PFSK-1 (cell line): ENCODE measurements at regions not wholly inside any gene's neighbourhood (a gene's known extent, or its start where the extent isn't known, plus 50 kb on each side); places are given as distances from the start of the nearest gene placed in this dataset.

Source experiments
- FOXP2 ChIP-seq: optimal IDR thresholded peaks from 2 replicates; pipeline ENCODE3; 2011; ENCODE audit warnings: borderline replicate concordance, control low read depth, inconsistent platforms; ENCODE audit not compliant: insufficient read depth; ENCODE audit errors: extremely low read length, extremely low read depth
- POLR2AphosphoS5 ChIP-seq: IDR thresholded peaks from 2 replicates; pipeline ENCODE4 v1.6.1; 2012; ENCODE audit warnings: low read depth, mild to moderate bottlenecking, control low read depth, low read length, moderate library complexity
- SIN3A ChIP-seq: IDR thresholded peaks from 2 replicates; pipeline ENCODE4 v1.6.1; 2012; ENCODE audit warnings: mild to moderate bottlenecking, low read length, moderate library complexity, borderline replicate concordance; ENCODE audit not compliant: insufficient read depth
- TAF1 ChIP-seq: IDR thresholded peaks from 2 replicates; pipeline ENCODE4 v1.6.1; 2012; ENCODE audit warnings: low read length, control low read depth, borderline replicate concordance; ENCODE audit not compliant: insufficient read depth
- TF ChIP-seq, protein P1 (sequence below), 2 experiments: IDR thresholded peaks; 2 replicates each; pipeline versions ENCODE4 v1.6.1 to v1.8.0; 2011 to 2012; ENCODE audit warnings: low read depth in 2 of 2, low read length in 2 of 2, control low read depth in 1 of 2, inconsistent platforms in 1 of 2, mild to moderate bottlenecking in 1 of 2, moderate library complexity in 1 of 2; ENCODE audit not compliant: insufficient read depth in 1 of 2

DNA sequence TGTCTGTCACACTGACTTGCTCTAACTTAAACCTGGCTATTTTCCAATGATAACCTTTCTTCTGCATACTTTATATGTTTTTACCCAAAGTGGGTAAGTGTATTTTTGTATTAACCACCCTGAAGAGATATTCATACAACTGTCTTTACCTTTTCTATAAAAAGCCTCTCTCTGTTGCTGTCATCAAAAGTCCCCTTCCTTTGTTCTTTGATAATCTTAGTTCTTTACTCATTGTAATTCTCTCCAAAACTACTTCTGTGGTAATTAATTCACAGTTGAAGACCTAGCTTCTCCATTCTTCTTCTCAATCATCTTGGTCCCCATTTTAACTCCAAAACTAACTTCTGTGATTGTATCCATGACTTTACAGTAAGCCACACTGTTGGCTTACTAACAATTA, 479.7 kb upstream of the MGAT4C start:
- no peak for TF ChIP-seq TAF1
- TF ChIP-seq, protein P1, sequence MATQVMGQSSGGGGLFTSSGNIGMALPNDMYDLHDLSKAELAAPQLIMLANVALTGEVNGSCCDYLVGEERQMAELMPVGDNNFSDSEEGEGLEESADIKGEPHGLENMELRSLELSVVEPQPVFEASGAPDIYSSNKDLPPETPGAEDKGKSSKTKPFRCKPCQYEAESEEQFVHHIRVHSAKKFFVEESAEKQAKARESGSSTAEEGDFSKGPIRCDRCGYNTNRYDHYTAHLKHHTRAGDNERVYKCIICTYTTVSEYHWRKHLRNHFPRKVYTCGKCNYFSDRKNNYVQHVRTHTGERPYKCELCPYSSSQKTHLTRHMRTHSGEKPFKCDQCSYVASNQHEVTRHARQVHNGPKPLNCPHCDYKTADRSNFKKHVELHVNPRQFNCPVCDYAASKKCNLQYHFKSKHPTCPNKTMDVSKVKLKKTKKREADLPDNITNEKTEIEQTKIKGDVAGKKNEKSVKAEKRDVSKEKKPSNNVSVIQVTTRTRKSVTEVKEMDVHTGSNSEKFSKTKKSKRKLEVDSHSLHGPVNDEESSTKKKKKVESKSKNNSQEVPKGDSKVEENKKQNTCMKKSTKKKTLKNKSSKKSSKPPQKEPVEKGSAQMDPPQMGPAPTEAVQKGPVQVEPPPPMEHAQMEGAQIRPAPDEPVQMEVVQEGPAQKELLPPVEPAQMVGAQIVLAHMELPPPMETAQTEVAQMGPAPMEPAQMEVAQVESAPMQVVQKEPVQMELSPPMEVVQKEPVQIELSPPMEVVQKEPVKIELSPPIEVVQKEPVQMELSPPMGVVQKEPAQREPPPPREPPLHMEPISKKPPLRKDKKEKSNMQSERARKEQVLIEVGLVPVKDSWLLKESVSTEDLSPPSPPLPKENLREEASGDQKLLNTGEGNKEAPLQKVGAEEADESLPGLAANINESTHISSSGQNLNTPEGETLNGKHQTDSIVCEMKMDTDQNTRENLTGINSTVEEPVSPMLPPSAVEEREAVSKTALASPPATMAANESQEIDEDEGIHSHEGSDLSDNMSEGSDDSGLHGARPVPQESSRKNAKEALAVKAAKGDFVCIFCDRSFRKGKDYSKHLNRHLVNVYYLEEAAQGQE (IDR thresholded peaks at IDR 0.05; ENCODE audit: insufficient read depth in 1 of 2, low read depth in 2 of 2, low read length in 2 of 2), result no peak

DNA sequence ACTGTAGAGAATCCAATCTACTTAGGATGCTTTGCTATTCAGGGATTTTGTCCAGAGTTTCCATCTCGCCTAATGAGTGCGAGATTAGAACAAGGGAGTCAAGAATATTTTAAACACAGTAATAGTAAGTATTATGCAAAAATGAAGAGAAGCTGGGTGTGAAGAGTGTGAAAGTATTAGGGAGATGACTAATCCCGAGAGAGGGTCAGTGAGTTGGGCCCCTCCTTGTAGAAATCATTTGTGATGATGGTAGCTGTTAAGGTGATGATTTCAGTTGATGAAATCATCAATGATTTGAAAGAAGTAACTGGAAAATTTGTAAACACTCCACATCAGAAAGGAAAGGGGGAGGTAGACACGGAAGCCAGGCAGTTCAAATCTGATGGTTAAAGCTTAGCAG, 478.9 kb upstream of the MGAT4C start:
- 0 out of 2 replicates have a peak, but pooled peaks have one; percentile 28 for TF ChIP-seq POLR2AphosphoS5
- TF ChIP-seq, protein P1 (IDR thresholded peaks at IDR 0.05; ENCODE audit: insufficient read depth in 1 of 2, low read depth in 2 of 2, low read length in 2 of 2), result no peak
- no peak for TF ChIP-seq SIN3A
- no peak for TF ChIP-seq TAF1
- no peak for TF ChIP-seq FOXP2

DNA sequence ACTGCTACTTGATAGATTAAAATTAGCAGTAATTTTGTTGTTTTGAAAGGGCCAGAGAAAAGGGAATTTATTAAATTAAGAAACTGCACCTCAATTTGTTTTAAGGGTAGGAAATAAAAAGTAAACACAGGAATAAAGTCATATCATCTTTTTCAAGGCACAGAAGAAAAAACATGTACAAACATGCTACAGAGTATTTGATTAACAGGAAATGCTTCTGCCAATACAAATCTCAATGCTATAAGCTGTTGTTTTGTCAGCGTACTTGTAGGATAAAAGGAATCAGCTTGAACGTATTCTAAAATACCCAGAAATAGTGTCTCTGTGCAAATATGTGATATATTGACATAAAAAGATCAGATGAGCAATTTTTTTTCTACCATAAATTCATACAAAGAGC, 474.0 kb upstream of the MGAT4C start:
- TF ChIP-seq POLR2AphosphoS5, result no peak
- TF ChIP-seq FOXP2, result no peak
- no peak for TF ChIP-seq TAF1
- TF ChIP-seq, protein P1 (IDR thresholded peaks at IDR 0.05; ENCODE audit: insufficient read depth in 1 of 2, low read depth in 2 of 2, low read length in 2 of 2), result no peak
- TF ChIP-seq SIN3A, result no peak

DNA sequence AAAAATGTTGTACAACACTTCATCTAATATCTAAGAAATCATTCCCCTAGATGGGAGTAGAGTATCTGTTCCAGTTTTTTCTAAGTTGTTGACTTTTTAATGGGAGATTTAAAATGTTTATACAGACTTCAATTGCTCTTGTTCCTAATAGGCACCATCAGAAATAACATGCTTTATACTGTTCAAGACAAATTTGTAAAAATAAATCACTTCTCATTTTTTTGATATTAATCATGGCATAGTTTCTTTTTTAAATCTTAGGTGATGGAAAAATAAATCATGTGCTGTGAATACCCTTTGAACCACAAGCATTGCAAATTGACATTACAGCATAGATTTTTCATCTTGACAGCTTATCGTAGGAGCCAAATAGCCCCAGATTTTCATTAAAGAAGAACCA, 473.5 kb upstream of the MGAT4C start:
- no peak for TF ChIP-seq TAF1
- no peak for TF ChIP-seq POLR2AphosphoS5
- TF ChIP-seq FOXP2, result no peak
- no peak for TF ChIP-seq SIN3A
- TF ChIP-seq, protein P1 (IDR thresholded peaks at IDR 0.05; ENCODE audit: insufficient read depth in 1 of 2, low read depth in 2 of 2, low read length in 2 of 2), result no peak

DNA sequence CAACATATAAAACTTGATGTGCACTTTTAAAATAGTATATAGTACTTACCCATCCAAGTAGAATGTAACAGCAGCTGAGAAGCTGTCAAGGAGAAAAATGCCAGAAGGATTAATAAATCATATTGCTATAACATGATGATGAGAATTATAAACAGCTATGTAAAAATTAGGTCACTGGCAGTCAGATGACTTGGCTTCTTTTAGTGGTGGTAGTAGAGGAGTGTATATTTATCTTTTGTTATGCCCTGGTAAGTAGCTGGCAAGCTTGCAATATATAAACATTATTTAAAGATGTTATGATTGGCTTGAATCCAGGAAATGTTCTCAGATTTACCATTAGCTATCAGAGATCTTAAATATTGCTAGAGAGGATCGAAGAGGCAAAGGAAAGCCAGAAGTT, 471.0 kb upstream of the MGAT4C start:
- TF ChIP-seq TAF1, result no peak
- TF ChIP-seq FOXP2, result no peak
- TF ChIP-seq SIN3A, result no peak
- TF ChIP-seq, protein P1 (IDR thresholded peaks at IDR 0.05; ENCODE audit: insufficient read depth in 1 of 2, low read depth in 2 of 2, low read length in 2 of 2), result no peak
- no peak for TF ChIP-seq POLR2AphosphoS5
